Right atrium auricular region (tissue), 2 donors: ENCODE measurements at regions not wholly inside any gene's neighbourhood (a gene's known extent, or its start where the extent isn't known, plus 50 kb on each side); places are given as distances from the start of the nearest gene placed in this dataset.

ENCODE experiments used
- DNase-seq: peaks from one replicate; pipeline ENCODE4 v3.0.0-alpha.2; 2019; ENCODE audit warnings: low spot score
- H3K27ac ChIP-seq, 2 donors: fragments of 200-600 bp; sonication (generic); 1 replicate in 1 of 2; 2 replicates in 1 of 2; pipeline ENCODE4 v1.5.1; 2016 to 2019
- H3K27me3 ChIP-seq, 2 donors: fragments of 200-600 bp; sonication (generic); one replicate each; pipeline versions ENCODE4 v1.5.1 to v1.6.0; 2017 to 2019
- H3K36me3 ChIP-seq: fragments of 200-600 bp; sonication (generic); one replicate; pipeline ENCODE4 v1.5.1; 2016
- H3K4me1 ChIP-seq, 2 donors: fragments of 200-600 bp; sonication (generic); one replicate each; pipeline versions ENCODE4 v1.5.1 to v1.6.0; 2017 to 2019
- H3K4me3 ChIP-seq, 2 donors: fragments of 200-600 bp; sonication (generic); 1 replicate in 1 of 2; 2 replicates in 1 of 2; pipeline ENCODE4 v1.5.1; 2017 to 2019; ENCODE audit warnings: mild to moderate bottlenecking in 1 of 2, moderate library complexity in 1 of 2
- H3K9me3 ChIP-seq, 2 donors: fragments of 200-600 bp; sonication (generic); one replicate each; pipeline ENCODE4 v1.5.1; 2019
- TF ChIP-seq, protein P1 (sequence below), 2 donors: fragments of 200-600 bp; sonication (generic); IDR thresholded peaks; one replicate each; pipeline ENCODE4 v1.5.1; 2019; ENCODE audit warnings: antibody characterized with exemption in 2 of 2

- no peaks in the 10 kb centered on the region for H3K4me1 ChIP-seq
- H3K27me3 ChIP-seq = no peaks in the 10 kb centered on the region
- H3K36me3 ChIP-seq = no peaks in the 10 kb centered on the region
- no peak for DNase-seq
- no peak overlapping the region for H3K4me3 ChIP-seq
- H3K27ac ChIP-seq = no peak overlapping the region
- no peaks in the 10 kb centered on the region for H3K9me3 ChIP-seq
- TF ChIP-seq, protein P1, sequence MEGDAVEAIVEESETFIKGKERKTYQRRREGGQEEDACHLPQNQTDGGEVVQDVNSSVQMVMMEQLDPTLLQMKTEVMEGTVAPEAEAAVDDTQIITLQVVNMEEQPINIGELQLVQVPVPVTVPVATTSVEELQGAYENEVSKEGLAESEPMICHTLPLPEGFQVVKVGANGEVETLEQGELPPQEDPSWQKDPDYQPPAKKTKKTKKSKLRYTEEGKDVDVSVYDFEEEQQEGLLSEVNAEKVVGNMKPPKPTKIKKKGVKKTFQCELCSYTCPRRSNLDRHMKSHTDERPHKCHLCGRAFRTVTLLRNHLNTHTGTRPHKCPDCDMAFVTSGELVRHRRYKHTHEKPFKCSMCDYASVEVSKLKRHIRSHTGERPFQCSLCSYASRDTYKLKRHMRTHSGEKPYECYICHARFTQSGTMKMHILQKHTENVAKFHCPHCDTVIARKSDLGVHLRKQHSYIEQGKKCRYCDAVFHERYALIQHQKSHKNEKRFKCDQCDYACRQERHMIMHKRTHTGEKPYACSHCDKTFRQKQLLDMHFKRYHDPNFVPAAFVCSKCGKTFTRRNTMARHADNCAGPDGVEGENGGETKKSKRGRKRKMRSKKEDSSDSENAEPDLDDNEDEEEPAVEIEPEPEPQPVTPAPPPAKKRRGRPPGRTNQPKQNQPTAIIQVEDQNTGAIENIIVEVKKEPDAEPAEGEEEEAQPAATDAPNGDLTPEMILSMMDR (IDR thresholded peaks at IDR 0.05) = no peak
Measured at GRCh38 chr4:33429971-33430370, 2709.8 kb downstream of the PCDH7 start.

- Histone ChIP-seq H3K36me3 (no peaks in the 10 kb centered on the region), H3K4me1 (no peaks in the 10 kb centered on the region), H3K27me3 (no peaks in the 10 kb centered on the region), H3K27ac (no peak overlapping the region), H3K4me3 (no peak overlapping the region), H3K9me3 (no peaks in the 10 kb centered on the region)
- TF ChIP-seq, protein P1 (IDR thresholded peaks at IDR 0.05) = no peak
- no peak for DNase-seq
Measured at GRCh38 chr4:33437406-33437805, 2717.2 kb downstream of the PCDH7 start.

- Histone ChIP-seq H3K4me3 (no peak overlapping the region), H3K9me3 (no peaks in the 10 kb centered on the region)
- no peak for DNase-seq
Measured at GRCh38 chr4:33446953-33447352, 2726.8 kb downstream of the PCDH7 start.

GRCh38 chr4:33448948-33449347 lies 2728.8 kb downstream of the PCDH7 start:
- DNase-seq = no peak
- Histone ChIP-seq H3K9me3 (no peaks in the 10 kb centered on the region), H3K27ac (no peak overlapping the region), H3K36me3 (no peaks in the 10 kb centered on the region), H3K4me3 (no peak overlapping the region), H3K27me3 (no peaks in the 10 kb centered on the region), H3K4me1 (no peaks in the 10 kb centered on the region)
- TF ChIP-seq, protein P1 (IDR thresholded peaks at IDR 0.05) = no peak

More at GRCh38 chr4:33446953-33447352, 2726.8 kb downstream of the PCDH7 start:
- TF ChIP-seq, protein P1 (IDR thresholded peaks at IDR 0.05) = no peak
- Histone ChIP-seq H3K27me3 (no peaks in the 10 kb centered on the region), H3K27ac (no peak overlapping the region), H3K4me1 (no peaks in the 10 kb centered on the region), H3K36me3 (no peaks in the 10 kb centered on the region)

- no peaks in the 10 kb centered on the region for H3K27me3 ChIP-seq
- H3K27ac ChIP-seq = no peak overlapping the region
- H3K4me3 ChIP-seq = no peak overlapping the region
- no peaks in the 10 kb centered on the region for H3K4me1 ChIP-seq
- no peaks in the 10 kb centered on the region for H3K36me3 ChIP-seq
- no peak for DNase-seq
- H3K9me3 ChIP-seq = no peaks in the 10 kb centered on the region
- TF ChIP-seq, protein P1 (IDR thresholded peaks at IDR 0.05) = no peak
Measured at GRCh38 chr4:33453436-33453835, 2733.3 kb downstream of the PCDH7 start.

DNA sequence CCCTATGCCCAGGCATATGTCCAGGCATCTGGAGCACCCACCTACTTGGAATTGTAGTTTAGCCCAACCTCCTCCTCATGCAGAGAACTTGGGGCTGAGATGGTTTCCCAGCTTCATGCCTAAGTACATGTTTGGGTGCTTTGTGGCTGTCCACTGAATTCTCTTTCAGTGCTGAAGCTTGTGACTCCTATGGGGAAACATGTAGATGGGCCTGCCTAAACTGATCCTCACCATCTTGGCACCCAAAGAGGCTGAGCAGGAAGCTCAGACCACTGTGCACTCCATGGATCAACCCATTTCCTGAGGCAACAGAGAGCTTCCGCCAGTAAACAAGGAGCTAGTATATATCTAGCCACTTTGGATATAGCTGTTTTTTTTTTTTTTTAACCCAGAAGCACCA lies 2733.7 kb downstream of the PCDH7 start:
- Histone ChIP-seq H3K9me3 (no peaks in the 10 kb centered on the region), H3K4me1 (no peaks in the 10 kb centered on the region), H3K27ac (no peak overlapping the region), H3K36me3 (no peaks in the 10 kb centered on the region), H3K27me3 (no peaks in the 10 kb centered on the region), H3K4me3 (no peak overlapping the region)
- TF ChIP-seq, protein P1 (IDR thresholded peaks at IDR 0.05) = no peak
- DNase-seq = no peak
